ENCODE measurements at regions not wholly inside any gene's neighbourhood (a gene's known extent, or its start where the extent isn't known, plus 50 kb on each side); places are given as distances from the start of the nearest gene placed in this dataset.

- TF ChIP-seq CTCF (IDR thresholded peaks at IDR 0.05): no peak
- TF ChIP-seq POLR2A (IDR thresholded peaks at IDR 0.05): no peak
- no peak for TF ChIP-seq EP300 (IDR thresholded peaks at IDR 0.05)
These were observed 309.4 kb downstream of the CBLN1 start for GRCh38 chr16:48972236-48972635.

Measured in ovary (tissue), 3 donors.